ENCODE measurements at regions not wholly inside any gene's neighbourhood (a gene's known extent, or its start where the extent isn't known, plus 50 kb on each side); places are given as distances from the start of the nearest gene placed in this dataset.

- Histone ChIP-seq H3K36me3 (no peaks in the 10 kb centered on the region), H3K27me3 (no peaks in the 10 kb centered on the region), H3K4me3 (no peak overlapping the region), H3K27ac (no peak overlapping the region), H3K4me1 (peaks cover 4 to 59% of the 10 kb centered on the region in 2 donors), H3K9me3 (no peaks in the 10 kb centered on the region)
- DNase-seq = no peak
- TF ChIP-seq CTCF (IDR thresholded peaks at IDR 0.05) = no peak
- ATAC-seq = no peak
- intact Hi-C loops (cut with DNase I) = no loop called here
Measured at GRCh38 chr1:221162939-221163338, 283.7 kb downstream of the HLX start.

GRCh38 chr1:221164029-221164428, 284.8 kb downstream of the HLX start:
- peaks cover 4 to 63% of the 10 kb centered on the region in 2 donors for H3K4me1 ChIP-seq
- H3K27ac ChIP-seq = no peak overlapping the region
- no peaks in the 10 kb centered on the region for H3K9me3 ChIP-seq
- no peak overlapping the region for H3K4me3 ChIP-seq
- intact Hi-C loops (cut with DNase I) = no loop called here
- ATAC-seq = no peak
- no peak for TF ChIP-seq CTCF (IDR thresholded peaks at IDR 0.05)
- H3K36me3 ChIP-seq = no peaks in the 10 kb centered on the region
- no peaks in the 10 kb centered on the region for H3K27me3 ChIP-seq
- no peak for DNase-seq

GRCh38 chr1:221164951-221165838, 286.0 kb downstream of the HLX start:
- no peaks in the 10 kb centered on the region for H3K27me3 ChIP-seq
- H3K36me3 ChIP-seq = no peaks in the 10 kb centered on the region
- intact Hi-C loops (cut with DNase I) = no loop called here
- H3K4me1 ChIP-seq = peaks cover 4 to 68% of the 10 kb centered on the region in 2 donors
- H3K9me3 ChIP-seq = no peaks in the 10 kb centered on the region
- H3K27ac ChIP-seq = no peak overlapping the region
- TF ChIP-seq CTCF (IDR thresholded peaks at IDR 0.05) = no peak
- no peak overlapping the region for H3K4me3 ChIP-seq
- DNase-seq (no peak), ATAC-seq (no peak)

GRCh38 chr1:221165839-221166500, 286.7 kb downstream of the HLX start:
- Histone ChIP-seq H3K27ac (no peak overlapping the region), H3K36me3 (no peaks in the 10 kb centered on the region), H3K4me3 (no peak overlapping the region), H3K9me3 (no peaks in the 10 kb centered on the region), H3K4me1 (peaks cover 4 to 64% of the 10 kb centered on the region in 2 donors), H3K27me3 (no peaks in the 10 kb centered on the region)
- DNase-seq (no peak), ATAC-seq (no peak)
- no peak for TF ChIP-seq CTCF (IDR thresholded peaks at IDR 0.05)
- intact Hi-C loops (cut with DNase I) = no loop called here

All from left lung (tissue), 4 donors.